HG03521 (cell line): ENCODE measurements at regions not wholly inside any gene's neighbourhood (a gene's known extent, or its start where the extent isn't known, plus 50 kb on each side); places are given as distances from the start of the nearest gene placed in this dataset.

Source experiments
- ATAC-seq: cut with Tn5 transposase; IDR thresholded peaks from one replicate; pipeline ENCODE4 v1.9.1; 2021; ENCODE audit warnings: mild to moderate bottlenecking, moderate library complexity; ENCODE audit not compliant: unreplicated experiment

DNA sequence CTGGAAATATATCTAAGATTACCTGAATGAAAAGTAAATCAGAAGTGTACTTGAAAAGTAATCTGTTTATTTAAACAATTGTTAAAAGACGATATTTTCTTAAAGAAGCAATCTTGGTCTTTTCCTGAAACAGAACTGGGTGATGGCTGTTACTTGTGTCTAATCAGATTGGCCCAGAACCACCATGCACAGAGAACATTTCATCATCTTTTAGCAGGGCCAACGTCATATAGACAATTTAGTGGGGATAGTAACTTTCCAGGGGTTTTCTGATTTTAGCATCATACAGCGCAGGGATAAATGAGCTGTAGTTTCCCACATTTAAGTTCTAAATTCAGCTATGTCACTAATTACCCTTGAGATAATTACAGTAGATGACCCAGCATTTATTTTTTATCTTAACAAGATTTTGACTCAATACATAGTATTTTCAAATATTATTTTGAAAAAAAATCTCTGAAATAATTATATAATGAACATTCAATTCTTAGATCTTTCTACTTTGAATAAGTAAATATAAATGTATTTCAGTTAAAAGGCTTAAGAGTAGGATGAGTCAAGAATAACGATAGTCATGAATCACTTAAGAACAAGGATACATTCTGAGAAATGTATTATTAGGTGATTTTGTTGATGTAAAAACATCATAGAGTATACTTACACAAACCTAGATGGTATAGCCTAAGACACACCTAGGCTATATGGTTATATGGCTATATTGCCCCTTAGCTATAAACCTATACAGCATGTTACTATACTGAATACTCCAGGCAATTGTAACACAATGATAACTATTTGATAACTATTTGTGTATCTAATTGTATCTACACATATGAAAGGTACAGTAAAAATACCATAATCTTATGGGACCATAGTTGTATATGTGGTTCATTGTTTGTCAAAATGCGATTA, 103.8 kb upstream of the MME start:
- ATAC-seq = no peak

DNA sequence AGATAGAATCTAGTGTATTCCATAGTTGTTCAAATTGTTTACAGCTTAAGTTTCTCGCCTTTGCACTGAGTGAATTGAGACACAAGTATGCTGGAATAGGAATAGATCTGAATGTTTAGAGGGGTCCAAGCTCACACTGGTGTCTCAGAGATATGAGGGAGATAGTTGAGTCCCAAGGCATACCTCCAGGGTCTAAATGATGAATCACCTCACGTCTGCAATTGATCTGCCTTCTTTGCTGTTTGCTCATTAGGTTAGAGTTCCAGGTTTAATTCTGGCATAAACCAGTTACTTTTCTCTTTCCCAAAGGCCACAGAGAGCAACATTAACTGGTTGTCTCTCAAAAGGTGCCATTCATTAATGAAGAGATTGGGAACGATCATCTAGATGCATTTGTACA, 106.3 kb upstream of the MME start:
- no peak for ATAC-seq

DNA sequence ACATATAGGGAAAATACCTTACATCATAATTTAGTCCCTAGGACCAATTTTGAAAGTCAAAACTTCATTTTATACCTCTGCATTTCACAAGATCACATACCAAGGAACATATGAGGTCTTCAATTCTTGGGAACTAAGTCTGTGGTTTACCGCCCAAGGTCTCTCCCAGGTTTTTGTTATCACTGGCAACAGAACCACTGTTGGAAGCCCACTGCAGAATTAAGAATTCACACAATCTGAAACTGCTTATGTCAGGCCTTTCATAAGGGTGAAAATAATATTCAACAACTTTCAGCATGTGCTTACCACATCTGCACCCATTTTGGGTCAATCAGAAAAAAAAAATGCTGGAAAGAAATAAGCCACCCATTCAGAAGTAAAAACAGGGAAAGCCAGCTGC, 107.2 kb upstream of the MME start:
- ATAC-seq = no peak

DNA sequence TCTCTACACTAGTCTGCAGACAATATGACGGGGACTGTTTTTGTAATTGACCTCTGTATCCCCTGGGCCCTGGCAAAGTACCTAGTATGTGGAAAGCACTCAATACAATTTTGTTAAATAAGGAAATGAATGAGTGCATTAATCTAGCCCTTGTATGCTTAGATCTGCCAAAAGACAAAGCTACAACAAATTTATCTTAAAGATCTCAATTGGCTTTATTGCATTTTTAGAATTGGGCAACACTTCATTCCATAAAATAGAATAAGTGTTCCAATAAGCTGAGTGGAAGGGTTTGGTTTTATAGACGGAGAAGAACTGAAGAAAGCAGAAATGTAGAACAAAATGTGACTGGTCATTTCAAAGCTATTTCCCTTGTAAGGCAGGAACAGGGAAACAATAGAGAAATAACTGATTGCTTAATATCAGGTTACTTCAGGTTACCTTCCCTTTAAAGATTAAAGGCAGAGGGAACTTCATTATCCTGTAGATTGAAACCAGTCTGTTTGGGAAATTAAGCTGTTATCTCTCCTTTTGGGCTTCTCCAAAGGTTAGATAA, 108.3 kb upstream of the MME start:
- no peak for ATAC-seq

DNA sequence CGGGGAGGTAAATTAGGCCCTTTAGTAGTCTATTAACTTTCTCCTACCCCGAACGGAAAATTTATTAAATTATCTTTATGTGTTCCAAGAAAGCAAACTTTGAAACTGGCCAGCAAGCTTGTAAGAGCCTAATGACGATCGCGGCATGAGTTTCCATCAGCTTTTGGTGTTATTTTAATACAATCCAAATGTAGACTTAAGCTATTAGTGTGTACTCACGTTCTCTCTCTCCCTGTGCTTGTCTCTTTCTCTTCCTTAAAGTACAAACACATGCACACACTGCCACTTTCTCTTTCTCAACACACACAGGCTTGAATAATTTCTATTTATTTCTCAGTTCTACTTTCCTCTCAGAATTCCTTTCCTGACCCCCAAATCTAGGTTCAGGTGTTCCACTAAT, 108.8 kb upstream of the MME start:
- ATAC-seq = no peak

DNA sequence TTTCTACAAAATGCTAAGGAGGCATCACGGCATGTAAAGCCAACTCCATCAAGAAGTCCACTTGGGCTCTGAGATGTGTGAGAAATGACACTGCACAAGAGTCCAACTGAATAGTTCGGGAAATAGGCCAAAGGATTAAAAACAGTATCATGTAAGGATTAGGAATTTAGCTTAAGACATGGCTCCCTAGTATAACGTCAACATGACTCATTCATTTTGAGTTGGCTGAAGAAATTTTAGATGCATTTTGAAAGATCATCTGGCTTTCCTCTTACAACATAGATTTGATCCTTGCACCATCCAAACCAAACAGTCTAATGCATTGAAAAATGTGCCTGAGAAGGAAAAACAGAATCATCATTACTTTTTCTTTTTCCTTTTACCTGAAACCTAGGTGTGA, 109.3 kb upstream of the MME start:
- no peak for ATAC-seq

DNA sequence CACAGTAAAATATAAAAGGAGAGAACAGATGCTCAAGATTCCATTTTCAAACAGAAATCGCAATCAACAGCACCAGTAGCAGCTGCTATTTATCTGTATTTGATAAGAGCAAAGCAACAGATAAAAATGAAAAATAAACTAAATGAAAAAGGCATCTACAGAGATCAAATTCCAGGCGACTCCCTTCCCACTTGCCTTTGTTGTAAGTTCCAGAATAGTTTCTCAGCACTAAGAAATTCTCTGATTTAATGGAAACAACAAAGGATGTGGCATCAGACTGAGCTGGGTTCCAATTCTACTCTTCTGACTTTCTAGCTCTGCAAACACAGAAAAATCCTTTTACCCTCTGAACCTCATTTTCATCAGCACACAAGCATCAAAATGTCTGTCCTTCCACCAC, 110.8 kb upstream of the MME start:
- no peak for ATAC-seq

DNA sequence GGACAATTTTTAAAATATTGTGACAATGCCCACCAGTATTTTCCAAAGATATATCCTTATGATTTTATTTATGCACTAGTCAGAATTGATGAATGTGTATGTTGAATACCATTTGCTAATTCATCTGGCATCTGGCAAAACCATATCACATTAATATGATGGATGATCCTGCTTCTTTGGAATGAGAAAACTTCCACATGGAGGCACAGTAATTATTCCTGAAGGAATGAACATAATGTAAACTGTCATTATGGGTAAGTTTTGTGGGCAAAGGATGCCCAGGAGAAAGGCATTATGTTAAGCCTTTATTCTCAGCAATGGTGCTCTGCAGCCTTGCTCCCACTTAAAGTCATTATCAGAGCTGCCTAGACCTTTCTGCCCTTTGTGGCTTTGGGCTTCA, 113.0 kb upstream of the MME start:
- ATAC-seq = no peak

DNA sequence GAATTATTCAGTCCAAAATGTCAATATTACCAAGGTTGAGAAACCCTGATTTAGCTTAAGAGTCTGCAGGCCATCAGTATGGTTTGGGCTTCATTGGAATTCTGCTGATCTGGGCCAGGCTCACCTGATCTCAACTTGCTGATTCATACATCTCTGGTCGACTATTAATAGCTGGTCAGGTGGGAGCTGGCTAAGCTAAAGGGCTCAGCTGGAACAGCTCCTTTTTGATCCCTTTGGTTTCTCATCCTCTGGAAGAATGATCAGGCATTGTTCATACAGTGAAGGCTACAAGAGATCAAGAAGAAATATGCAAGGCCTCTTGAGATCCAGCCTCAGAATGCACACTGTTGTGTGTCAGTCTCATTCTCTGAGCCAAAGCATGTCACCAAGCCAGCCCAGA, 123.3 kb upstream of the MME start:
- ATAC-seq = no peak

DNA sequence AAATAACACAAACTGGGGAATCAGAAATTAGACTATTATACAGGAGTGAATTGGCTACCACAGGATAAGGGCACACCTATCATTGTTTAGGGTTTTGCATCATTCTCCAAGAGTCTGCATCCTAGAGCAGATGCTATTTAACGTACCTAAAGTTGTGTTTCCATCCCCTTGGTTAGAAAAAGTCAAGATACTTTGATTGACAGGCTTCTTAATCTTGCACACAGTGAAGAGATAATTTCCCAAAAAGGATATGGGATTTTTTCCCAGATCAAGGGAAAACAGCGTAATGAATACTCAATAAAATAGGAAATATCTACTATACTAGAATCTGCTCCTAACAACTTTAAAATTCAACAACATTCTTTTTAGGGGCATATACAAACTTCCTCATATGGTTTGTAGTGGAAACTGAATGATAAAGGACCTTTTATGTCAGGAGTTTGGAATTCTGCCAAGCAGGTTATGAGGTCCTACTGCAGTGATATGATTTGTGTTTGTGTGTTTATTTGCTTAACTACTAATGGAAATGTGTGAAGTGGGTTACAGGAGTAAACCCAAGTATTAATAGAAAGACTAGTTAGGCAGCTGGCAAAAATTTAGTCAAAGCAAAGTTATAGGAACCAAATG, 124.1 kb upstream of the MME start:
- ATAC-seq = no peak

DNA sequence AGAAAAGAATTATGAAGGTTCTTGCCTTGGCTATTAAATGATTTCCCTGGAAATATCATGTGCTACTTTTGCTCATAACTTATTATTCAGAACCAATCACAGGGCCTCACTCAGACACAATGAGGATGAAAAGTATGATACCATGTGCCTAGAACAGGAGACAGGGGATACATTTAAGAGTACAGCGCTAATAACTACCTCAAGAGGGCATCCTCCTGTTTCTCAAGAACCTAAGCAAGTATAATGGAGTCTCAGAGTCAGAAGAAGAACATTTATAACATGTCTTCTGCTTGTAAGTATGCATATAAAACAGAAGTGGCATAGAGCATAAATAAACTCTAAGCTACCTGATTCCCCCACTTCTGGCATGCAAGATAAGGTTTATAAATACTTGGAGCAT, 125.4 kb upstream of the MME start:
- ATAC-seq = no peak

DNA sequence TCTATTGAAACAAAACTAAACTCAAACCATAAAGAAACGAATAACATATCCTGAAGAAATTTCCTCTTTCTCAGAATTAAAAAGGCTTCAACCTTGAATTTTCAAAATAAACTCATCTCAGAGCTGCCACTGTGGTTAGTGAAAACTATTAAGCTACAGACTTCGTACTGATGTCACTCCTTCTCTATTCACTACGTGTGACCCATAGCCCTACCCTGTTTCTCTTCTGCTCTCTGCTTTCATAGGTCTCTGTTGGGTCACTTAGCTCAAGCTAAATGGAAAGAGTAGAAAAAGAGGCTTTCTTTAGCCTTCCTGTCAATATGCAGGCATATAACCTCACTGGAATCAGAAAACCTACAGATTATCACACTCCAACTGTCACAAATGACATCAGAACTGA, 126.6 kb upstream of the MME start:
- no peak for ATAC-seq

DNA sequence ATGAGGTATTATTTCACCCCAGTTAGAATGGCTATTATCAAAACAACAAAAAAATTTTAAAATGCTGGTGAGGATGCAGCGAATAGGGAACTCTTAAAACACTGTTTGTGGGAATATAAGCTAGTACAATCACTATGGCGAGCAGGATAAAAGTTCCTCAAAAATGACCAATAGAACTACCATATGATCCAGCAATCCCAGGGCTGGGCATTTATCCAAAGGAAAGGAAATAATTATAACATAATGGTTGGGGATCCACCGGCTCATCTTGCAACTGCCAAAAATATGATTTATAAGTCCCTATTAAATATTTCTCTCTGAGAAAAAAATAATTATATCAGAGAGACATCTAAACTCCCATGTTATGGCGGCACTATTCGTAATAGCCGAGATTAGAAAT, 127.6 kb upstream of the MME start:
- no peak for ATAC-seq

DNA sequence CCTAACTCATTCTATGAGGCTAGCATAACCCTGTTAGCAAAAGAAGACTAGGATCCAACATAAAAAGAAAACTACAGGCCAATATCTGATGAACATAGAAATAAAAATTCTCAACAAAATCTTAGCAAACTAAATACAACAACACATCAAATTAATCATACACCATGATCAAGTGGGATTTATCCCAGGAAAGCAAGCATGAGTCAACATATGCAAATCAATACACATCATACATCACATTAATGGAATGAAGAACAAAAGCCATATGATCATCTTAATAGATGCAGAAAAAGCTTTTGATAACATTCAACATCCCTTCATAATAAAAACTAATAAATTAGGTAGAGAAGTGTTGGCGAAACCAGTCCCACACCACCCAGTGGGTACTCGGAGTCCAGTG, 136.1 kb upstream of the MME start:
- ATAC-seq = no peak

DNA sequence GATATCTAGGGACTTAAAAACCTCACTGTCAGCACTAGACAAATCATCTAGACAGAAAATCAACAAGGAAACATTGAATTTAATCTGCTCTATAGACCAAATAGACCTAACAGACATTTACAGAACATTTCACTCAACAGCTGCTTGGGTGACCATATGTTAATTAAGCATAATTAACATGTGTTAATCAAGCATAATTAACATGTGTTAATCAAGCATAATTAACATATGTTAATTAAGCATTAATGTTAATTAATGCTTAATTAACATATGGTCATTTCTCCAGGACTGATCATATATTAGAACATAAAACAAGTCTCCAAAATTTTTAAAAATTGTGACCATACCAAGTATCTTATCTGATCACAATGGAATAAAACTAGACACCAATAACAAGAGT, 137.3 kb upstream of the MME start:
- ATAC-seq = no peak

DNA sequence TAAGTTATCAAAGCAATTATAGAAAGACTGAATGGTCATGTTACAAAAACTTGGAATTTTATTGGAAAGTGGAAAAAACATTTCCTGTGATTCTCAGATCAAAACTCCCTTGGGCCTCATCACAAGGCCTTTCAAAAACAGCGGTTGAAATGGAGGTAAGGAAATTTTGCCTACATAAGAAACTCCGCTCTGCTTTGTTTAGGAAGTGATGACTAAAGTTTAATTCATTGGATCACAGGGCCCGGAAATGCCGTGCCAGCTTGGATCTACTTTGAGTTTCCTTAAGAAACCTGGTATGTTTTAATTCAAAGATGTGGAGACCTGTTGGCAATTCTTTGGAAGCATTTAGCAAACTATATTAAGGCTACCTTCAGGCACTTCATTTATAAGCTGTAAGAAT, 143.9 kb upstream of the MME start:
- no peak for ATAC-seq

DNA sequence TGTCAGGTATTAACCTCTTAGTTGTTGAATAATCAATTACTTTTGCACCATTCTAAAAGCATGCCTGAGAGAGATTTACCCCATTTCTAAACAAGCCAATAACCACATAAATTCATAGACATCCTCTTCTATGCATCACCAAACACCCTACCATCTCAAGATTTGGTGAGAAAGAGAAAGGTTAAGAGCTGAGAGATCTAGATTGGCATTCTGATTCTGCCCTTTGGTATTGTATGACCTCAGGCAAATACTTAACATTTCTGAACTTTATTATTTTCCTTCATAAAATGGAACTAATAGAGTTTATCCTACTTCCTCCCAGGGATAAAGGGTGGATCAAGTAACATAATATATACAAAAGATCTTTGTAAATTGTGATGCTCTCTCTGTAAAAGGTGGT, 146.5 kb upstream of the MME start:
- no peak for ATAC-seq

DNA sequence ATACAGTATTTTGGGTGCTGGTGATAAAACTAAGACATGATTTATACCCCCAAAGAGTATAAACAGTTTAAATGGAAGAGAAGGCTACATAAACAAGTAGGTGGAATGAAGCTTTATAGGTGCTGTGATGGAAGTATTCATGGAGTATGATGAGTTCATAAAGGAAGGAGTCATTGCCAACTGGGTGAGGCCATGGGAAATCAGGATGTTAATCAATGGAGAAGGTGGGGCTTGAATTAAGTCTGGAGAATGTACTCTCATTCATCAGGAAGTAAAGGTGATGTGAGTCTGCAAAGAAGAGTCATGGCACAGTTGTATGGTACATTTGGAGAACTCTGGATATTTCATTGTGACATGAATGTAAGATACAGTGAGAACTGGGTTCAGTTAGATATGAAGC, 147.5 kb upstream of the MME start:
- ATAC-seq = no peak

DNA sequence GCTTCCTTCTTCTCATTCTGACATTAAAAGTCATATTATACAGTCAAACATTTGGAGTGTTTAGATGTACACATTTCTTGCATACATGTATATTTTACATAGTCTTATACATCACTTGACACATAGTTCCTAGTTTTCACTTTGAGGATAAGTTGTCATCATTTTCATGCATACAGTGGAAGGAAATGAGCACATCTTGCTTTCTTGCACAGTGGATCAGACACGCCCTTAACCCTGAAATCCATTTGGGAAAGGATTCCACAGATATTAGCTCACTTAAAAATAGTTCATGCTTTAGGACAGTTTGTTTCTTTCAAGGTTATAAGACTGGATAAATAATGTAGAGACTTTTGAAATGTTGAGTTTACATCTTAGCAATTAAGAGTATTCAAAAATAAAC, 148.6 kb upstream of the MME start:
- ATAC-seq = no peak

DNA sequence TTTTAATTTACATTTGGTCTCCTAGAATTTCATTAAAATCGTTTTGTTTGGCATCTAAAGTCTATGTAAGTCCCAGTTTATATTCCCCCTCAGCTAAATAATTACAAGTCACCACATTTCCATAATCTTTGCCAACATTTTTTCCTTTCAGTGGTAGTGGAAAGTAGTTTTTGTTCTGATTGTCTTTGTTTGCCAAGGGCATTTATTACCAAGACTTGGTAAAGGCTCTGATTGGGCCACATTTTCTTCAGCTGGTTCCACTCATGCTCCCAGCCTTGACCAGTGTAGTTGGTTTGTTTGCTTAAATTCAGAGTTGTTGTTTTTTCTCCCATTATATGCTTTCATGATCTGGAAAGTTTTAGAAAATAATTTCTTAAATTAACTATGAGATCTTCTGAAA, 153.4 kb upstream of the MME start:
- ATAC-seq = no peak

DNA sequence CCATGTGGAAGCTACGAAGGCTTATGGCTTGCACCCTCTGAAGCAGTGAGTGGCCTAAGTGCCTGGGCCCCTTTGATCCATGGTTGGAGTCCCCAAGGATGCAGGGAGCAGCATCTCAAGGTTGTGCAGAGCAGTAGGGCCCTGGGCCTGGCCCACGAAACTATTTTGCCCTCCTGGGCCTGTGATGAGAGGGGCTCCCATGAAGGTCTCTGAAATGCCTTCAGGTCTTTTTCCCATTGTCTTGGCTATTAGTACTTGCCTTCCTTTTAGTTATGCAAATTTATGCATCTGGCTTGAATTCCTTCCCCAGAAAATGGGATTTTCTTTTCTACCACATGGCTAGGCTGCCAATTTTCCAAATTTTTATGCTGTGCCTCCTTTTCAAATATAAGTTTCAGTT, 158.8 kb upstream of the MME start:
- no peak for ATAC-seq

DNA sequence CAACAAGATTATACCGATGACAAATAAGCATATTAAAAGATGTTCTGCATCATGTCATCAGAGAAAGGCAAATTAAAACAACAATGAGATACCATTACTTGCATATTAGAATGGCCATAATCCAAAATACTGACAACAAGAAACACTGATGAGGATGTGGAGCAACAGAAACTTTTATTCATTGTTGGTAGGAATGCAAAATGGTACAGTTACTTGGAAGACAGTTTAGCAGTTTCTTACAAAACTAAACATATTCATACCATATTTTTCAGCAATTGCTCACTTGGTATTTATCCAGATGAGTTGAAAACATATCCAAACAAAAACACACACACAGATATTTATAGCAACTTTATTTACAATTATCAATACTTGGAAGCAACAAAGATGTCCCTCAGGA, 160.9 kb upstream of the MME start:
- no peak for ATAC-seq
